ENCODE measurements at regions not wholly inside any gene's neighbourhood (a gene's known extent, or its start where the extent isn't known, plus 50 kb on each side); places are given as distances from the start of the nearest gene placed in this dataset.

- no peak for DNase-seq (ENCODE audit: low spot score)
Measured at GRCh38 chr20:43803276-43803675, 76.5 kb upstream of the GTSF1L start.

DNA sequence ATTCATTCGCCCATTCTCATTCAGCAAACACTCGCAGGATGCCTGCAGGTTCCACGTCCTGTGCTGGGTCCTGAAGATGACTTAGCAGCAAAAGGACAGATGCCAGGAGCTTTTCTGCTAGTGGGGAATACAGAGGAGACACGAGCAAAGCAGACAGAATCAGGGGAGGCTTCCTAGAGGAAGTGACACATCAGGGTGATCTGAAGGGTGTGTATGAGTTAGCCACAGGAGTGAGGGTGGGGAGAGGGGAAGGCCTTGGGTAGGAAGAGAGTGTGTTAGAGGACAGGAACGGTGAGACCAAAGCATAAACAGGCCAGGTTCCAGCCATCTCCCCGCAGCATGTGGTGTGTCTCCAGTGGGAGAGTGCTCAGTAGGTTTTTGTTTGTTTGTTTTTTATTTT, 73.4 kb upstream of the GTSF1L start:
- DNase-seq (ENCODE audit: low spot score): no peak

DNA sequence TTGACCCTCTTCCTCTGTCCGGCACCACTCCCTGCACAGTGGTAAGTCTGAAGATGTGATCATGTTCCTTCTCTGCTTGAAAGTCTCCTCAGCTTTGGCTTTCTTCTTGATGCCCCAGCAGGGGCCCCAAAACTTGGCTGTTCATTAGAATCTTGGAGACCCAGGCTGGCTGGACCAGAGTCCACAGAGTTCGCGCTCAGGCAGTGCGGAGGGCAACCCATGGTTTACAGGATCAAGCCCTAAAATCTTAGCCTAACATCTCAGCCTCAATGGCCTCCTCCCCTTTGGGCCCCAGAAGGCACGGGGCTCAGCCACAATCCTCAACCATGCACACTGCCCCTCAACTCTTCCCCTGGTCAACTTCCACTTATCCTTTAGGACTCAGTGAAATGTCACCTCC, 72.9 kb upstream of the GTSF1L start:
- DNase-seq (ENCODE audit: low spot score): no peak

DNA sequence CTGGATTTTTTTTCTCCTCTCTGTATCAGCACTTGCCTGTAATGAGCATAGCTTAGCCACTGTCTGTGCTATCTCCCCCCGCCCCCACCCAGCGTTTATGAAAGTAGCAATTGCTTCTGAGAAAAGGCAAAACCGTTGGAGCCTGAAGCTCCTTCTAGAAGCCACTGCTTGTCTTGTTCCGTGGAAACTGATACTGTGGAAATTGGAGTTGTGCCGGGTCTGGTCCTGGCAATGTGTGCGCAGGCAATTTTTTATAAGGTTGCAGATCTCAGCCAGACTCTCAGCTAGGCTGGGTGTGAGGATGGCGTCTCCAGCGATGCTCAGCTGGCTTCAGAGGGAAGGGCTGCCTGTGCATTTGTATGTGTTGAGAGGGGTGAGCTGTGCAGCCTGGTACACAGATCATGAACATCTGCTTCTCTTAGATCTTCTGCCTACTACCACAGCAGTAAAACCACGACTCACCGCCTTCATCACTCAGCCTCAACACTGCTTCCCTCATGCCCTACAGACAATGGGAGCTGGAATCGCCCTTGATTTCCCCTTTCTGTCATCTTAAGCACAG, 72.4 kb upstream of the GTSF1L start:
- no peak for DNase-seq (ENCODE audit: low spot score)

DNA sequence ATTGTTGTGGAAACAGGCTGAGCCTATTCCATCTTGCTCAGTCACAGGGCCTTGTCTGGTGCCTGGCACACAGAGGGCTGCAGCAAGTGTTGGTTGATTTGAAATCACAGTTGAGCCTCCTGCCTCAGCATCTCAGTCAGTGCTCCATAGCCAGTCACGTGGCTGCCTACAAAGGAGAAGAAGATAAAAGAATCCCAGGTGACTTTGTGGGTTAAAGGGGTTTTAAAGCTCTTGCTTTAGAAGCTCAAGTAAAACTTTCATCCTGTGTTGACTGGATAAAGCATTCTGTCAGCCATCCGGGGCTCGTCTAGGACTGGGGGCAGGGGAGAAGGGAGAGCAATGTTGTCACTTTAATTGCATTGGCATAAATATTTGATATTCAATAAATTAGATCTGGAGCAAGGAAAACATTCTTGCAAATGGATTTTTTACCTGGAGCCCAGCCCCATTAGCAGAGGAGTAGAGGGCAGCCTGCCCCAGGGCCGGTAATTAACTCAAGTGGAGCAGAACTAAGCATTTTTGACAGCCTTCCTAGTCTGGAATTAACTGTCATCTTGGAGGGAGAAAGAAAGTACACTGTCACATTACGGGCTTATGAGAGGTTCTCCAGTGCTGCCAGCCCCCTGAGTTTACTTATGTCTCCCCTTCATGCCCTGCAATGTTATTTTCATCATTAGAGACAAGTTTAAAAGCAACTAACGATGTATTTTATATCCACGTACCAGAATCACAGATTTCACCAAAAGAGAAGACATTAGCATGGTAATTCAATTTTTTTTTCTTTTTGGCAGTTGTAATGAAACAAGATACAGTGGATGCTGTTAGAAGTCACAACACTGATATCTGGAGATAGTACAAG, 71.7 kb upstream of the GTSF1L start:
- DNase-seq (ENCODE audit: low spot score): no peak

DNA sequence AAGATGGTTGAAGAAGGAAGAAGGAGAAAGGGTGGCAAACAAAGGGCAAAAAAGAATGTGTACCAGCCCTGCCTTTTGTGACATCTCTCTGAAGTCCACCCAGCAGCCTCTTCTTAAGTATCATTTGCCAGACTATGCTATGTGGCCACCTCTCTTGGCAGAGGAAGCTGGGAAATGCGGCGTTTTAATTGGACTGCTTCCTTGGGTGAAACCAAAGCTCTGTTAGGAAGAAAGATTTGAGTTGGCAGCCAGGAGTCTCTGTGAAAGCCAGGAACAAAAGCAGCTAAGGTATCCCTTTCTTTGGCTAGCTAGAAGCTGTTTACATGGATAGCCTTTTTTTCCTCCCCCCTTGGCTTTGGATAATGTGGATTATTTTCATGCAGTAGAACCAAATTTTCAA, 67.5 kb upstream of the GTSF1L start:
- DNase-seq (ENCODE audit: low spot score): no peak

- no peak for DNase-seq (ENCODE audit: low spot score)
Measured at GRCh38 chr20:43789593-43789992, 62.8 kb upstream of the GTSF1L start.

- no peak for DNase-seq (ENCODE audit: low spot score)
Measured at GRCh38 chr20:43787937-43788336, 61.1 kb upstream of the GTSF1L start.

- no peak for DNase-seq (ENCODE audit: low spot score)
Measured at GRCh38 chr20:43786885-43787284, 60.1 kb upstream of the GTSF1L start.

DNA sequence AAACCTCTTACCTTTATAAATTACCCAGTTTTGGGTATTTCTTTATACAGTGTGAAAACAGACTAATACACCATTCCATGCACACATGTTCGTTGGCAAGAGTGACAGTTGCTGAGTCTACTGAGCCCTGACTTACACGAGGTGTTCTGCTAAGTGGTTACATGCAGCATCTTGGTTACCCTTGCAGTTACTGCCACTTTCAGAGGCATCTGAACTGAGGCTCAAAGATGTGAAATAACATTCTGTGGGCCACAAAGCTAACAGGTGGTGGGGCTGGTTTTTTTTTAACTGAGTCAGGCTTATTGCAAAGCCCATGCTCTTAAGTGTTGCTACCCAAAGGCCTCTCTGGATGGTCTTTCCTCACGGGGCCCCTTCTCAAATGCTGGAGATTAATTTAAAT, 54.4 kb upstream of the GTSF1L start:
- no peak for DNase-seq (ENCODE audit: low spot score)

- DNase-seq (ENCODE audit: low spot score): no peak
Measured at GRCh38 chr20:43778375-43778774, 51.6 kb upstream of the GTSF1L start.

GRCh38 chr20:43776691-43777090, 49.9 kb upstream of the GTSF1L start:
- DNase-seq (ENCODE audit: low spot score): no peak

Measured in H4 (cell line).